Myocyte (in vitro differentiated cells): ENCODE measurements at regions not wholly inside any gene's neighbourhood (a gene's known extent, or its start where the extent isn't known, plus 50 kb on each side); places are given as distances from the start of the nearest gene placed in this dataset.

ENCODE experiments used
- DNase-seq: peaks from one replicate; pipeline ENCODE4 v3.0.0-alpha.2; 2012; ENCODE audit warnings: low read depth

DNA sequence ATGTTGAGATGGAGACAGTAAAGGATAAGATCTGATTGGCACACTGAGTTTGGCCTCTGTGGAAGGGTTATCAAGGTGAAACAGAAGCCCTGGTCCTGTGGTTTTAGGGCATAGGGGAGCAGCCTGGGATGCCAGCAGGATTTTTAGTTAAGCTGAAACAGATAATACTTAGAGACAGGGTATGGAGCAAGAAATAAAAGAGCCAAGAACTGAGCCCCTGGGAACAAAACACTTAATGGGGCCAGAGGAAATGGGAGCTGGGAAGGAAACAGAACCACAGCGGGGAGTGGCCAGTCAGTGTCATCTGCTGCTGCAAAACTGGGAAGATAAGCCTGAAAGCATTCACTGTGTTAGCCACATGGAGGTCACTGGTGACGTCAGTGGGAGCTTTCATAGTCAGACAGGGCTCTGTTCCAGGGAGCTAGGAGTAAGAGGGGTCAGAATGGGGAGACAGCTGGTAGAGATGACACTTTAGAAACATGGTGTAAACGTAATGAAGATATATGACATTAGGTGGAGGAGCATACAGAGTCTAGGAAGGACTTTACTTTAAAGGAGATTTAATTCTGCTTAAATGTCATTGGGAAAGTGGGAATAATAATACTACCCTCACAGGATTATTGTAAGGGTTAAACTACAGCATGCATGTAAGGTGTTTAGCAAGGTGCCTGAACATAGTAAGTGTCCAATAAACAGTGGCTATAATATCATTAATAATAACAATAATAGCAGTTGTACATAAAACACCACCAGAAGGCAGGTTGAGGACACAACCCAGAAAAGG, 172.7 kb upstream of the CTNNB1 start:
- peak; percentile 84 for DNase-seq

DNA sequence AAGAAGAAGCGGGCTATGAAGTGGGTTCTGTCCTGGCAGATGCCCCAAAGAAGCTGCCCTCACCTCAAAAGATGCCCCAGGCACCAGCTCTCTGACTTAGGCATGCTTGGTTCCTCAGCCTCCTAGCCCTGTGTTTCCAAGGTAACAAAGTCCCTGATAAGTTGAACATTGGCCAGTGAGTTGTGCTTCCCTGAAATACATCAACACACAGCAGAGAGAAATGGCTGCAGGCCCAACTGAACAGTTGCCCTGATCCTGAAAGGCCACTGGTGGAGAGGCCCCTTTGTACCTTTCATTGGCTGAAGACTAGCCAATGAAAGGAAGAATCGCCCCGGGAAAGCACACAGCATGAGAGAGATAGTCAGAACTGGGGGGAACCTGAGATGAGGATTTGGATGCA, 169.9 kb upstream of the CTNNB1 start:
- no peak for DNase-seq

DNA sequence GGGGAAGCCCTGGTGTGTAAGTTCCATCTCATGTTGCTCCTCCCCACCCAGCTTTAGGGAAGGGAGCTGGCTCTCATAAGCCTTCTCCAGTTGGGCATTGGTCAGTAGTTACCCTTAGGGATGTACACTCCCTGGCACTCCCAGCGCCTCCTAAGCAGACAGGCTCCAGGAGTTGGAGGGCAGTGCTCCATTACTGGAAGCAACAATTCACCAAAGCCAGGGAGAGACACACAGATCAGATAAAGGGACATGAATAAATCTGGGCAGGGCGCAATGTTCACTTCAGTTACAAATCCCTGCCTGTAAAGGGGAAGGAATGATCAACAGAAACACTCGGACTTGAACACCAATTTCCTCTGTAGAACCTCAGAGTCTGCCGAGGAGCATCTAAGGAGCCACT, 169.1 kb upstream of the CTNNB1 start:
- no peak for DNase-seq

DNA sequence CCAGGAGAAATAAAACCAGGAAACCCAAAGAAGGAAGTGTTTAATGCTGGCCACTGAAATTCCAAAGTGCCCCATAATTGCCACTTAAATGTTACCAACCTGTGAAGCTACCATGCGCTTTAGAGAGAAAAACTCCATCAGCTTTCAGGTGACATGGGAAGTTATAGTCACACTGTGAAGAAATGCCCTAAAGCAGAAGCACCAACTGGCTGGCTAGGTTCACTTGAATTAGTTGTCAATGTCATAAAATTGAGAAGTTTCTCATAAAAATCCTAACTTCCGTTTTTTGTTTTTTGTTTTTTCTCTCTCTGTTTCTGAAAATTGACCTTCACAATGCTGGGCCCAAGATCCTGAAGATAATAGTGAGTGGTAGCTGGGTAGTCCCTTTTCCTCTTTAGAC, 167.9 kb upstream of the CTNNB1 start:
- DNase-seq: no peak

DNA sequence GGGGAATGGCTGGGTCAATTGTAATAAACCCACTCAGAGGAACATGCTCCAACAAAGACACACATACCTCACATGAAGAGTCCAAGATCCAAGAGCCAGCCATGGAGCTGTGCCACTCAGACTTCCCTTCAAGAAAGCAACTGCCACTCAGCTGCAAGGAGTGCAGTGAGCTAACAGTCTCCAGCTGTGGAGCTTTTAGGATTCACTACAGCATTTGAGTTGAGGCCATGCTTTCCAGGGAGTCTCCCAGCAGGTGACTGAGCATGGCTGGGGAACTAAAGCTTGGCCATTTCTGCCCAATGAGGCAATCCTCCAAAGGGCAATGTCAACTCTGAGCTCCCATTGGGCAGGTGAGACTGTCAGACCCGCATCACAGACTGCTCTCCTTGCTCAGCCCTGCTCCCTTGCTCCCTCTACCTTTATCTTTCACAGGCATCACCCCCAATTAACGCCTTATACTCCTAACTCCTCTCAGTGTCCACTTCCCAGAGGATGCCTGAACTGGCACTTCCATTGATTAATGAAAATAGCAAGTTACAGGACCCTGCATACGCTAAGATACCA, 165.3 kb upstream of the CTNNB1 start:
- no peak for DNase-seq

DNA sequence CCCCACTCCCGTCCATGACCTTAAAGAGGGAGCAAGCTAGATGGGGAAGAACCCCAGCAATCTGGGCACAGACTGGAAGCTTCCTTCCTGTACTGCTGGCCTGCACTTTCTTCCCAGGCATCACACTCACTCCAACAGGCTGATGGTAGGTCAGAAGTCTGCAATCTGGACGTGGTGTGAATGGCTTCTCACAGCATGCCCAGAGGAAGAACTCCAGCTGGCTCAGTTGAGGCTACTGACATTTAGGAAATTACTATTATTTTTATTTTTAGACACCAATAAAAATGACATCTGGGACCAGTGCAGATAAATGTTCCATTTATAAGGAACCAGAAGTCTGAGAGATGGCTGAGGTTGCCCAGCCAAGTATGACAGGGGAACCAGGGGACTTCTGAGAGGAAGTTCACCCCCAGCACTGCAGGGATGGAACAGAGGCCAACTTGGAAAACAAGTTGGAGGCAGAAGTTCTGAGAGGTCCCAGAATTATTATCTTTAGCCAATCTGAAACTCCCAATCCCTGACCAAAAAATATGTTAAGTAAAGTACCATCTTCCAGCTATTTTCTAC, 163.8 kb upstream of the CTNNB1 start:
- DNase-seq: no peak

DNA sequence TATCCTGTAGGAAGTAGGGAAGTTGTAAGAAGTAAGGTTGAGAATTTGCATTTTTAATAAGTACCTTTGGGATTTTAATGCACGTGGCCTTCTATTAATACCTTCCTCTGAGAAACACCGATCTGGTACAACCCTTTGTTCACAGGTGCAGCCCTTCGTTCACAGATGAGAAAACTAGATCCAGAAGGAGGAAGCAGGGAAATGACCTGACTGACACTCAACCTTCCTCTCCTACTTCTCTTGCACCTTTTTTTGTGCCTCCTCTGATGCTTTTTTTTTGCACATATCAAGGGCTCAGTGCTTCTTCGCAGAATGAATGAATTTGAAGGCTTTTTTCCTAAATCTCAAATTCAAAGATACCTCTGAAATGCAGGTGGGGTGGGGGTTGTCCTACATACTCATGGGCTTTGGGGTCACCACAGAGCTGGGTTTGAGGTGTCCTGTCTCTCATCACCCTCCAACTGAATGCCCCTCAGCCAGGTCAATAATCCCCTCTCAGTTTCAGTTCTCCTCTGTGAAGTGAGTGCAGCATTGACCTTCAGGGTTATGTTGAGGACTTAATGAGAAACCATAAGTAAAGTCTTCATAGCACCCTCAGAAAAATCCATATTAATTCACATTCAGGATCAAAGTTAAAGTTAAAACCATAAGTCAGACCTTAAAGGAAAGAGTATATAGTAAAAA, 161.5 kb upstream of the CTNNB1 start:
- no peak for DNase-seq

DNA sequence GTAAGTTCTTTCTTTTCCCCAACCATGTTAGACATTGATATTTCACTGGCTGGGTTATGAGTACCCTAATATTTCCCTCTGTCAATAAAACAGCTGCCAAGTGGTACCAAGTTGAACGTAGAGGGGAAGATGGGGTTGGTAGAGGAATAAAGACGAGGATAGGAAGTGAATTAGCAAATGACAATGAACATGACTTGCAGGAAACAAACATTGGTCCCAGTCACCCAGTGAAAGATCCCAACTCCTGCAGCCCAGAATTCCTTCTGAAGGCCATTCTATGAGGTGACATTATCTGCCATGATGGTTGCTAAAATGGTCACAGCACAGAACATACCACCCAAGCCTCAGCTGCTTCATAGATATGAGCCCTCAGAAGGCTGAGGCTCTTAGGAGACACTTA, 159.0 kb upstream of the CTNNB1 start:
- no peak for DNase-seq

DNA sequence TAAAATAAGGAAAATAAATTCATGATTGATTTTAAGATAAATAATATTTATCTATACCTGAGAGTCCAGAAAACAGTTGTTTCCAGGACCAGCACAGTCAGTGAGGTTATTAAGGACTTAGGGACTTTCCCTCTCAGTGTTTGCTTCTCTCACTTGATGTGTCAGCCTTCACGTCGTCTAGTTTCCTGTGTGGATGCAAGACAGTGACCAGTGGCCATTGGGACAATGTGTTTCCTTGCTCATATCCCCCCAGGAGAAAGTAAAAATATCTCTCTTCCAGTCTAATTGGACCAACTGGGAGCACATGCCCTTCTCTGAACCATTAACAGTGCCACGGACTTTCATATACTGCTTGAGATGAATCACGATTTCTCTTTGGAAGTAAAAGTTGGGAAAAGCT, 157.8 kb upstream of the CTNNB1 start:
- no peak for DNase-seq

DNA sequence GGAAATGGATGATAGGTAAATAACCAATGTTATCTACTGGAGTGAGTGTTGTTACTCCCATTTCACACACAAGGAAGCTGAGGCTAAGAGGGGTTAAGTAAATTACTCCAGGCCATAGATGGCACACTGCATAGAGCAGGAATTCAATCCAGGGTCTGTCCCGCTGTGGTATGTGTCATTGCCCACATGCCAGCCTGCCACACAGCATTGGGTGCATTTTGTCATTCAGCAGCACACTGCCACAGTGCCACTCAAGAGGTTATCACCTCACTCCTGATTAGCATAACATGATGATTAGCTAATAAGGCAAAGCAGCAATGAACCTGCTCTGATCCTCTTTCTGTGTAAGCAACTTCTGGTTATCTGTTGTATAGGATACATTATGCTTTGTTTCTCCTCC, 157.4 kb upstream of the CTNNB1 start:
- no peak for DNase-seq

DNA sequence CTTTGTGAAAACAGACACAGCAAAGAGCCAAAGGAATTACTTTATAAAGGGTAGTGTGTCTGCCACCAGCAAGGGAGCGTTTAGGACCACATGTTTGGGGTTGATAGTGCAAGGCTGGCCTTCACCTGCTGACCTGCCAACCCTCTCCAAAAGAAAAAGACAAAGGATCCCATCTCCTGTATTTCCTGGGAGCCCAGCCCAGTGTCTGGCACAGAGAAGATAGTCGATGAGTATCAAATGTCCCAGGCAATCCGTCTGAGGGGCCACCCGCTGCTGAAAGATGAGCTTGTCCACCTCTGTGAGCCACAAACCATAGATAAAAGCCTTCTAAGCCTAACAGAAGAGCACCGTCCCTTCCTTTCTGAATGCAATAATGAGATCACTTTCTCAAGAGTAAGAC, 154.8 kb upstream of the CTNNB1 start:
- no peak for DNase-seq

DNA sequence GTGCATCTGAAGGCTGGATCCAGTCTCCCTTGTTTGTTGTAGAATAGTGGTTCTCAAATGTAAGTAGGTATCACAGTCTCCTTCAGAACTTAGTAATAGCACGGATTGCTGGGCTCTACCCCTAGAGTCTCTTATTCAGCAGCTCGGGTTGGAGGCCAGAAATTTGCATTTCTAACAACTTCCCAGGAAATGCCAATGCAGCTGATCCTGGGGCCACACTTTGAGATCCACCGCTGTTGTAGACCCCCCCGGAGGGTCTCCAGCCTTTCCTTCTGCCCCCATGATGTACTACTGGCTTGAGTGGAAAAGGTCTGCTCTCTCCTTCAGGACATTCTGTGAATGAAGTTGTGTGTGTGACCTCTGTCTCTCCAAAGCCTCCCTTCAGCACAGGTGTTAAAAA, 153.8 kb upstream of the CTNNB1 start:
- no peak for DNase-seq

DNA sequence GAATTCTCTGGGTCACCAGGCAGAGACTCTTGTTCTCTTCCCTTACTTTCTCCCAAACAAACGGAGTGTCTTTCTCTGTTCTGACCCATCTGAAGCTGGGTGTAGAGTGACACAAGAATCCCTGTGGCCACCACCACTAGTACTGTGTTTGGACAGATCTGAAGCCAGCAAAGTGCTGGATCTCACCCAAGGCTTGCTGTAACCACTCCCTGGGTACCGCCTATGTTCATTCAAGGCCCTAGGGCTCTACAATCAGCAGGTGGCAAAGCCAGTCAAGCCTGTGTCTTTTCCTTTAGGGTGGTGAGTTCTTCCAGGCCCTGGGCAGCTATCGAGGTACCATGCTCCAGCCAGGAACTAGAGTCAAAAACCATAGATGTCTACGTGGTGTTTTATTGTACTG, 149.2 kb upstream of the CTNNB1 start:
- peak; percentile 41 for DNase-seq

DNA sequence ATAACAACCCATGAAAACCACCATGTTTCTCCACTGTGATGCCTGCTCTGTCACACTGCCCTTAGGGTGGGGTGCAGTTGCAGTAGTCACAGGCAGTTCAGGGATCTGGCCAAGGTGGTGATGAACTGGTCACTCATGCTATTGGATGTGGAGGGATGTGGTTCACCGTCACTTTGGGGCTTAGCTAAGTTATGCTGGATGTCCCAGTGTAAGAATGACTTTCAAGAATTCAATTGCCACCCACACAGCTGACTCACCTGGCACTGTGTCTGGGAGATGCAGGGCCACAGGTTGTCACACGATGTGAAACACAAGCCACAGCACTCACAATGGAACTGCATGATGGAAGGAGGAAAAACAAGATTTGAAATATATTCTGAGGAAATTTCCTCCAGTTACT, 146.1 kb upstream of the CTNNB1 start:
- peak; percentile 4 for DNase-seq

DNA sequence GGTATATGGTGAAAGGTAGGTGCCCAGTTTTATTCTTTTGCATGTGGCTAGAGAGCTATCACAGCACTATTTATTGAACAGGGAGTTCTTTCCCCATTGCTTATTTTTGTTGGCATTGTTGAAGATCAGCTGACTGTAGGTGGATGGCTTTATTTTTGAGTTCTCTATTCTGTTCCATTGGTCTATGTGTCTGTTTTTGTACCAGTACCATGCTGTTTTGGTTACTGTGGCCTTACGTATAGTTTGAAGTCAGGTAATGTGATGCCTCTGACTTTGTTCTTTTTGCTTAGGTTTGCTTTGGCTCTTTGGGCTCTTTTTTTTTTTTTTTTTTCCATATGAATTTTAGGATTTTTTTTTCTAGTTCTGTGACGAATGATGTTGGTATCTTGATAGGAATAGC, 139.2 kb upstream of the CTNNB1 start:
- no peak for DNase-seq

DNA sequence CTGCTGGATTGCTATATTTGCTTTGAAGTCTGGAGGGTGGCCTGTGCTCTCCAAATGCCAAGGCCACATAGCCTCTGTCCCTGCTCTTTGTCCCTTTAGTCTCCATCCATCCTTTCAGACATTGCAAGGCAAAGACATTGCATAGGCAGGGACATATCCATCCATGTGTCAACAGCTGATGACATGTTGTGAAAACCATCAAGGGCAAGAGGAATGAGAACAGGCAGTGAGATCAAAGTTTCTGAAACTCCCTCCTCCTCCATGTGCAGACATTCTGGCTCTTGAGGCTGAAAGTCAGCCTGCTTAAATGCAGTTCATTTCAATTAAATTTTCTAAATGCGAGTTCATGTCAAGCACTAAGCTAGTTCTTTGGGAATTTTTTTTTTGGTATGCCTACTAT, 135.2 kb upstream of the CTNNB1 start:
- no peak for DNase-seq

DNA sequence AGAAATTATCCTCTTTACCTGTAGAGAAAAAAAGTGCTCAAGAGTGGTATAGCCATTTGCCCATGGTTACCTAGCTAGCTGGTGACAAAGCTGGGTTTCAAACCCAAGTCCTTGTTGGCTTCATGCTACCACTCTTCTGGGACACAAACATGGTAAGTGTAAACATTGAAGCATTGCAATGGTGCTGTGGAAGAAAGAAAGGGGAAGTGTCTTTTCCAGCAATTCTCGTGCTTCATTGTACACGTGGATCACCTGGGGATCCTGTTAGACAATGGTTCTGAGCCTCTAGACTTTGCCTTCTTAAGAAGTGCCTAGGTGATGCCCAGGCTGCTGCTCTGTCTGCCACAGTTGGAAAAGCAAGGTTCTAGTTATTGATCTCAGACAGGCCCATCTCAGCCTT, 134.8 kb upstream of the CTNNB1 start:
- DNase-seq: no peak

DNA sequence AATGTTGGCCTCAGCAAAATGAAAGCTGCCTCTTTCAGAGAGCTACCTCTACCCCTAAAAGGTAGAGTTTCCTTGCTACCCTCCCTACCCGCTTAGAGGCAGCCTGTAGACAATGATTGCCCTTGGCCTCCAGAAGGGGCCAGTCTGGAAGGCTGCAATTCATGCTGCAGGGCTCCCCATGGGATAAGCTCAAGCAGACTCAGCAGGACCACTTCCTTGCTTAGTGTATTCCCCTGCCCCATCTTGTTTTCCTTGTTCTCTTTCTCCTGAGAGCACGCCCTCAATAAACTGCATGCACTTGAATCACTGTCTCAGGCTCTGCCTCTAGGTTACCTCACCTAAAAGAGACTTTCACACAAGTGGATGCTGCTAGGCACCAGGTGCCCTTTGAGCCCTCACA, 134.0 kb upstream of the CTNNB1 start:
- no peak for DNase-seq

DNA sequence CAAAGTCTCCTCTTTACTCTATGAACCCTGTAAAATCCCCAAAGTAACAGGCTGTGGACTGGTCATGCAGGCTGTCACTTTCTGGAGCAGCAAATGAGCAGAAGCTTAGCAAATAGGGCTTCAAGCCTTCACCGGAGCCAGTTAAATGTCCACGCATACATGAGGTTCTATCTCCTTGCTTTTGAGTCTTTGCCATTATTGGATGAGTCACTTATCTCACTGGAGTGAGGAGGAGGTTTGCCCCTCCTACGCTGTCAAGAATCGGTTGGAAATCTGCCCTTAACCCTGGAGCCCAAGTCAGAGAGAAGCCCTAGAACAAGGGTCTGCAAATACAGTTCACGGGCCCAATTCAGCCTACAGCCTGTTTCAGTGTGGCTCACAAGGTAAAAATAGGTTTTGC, 126.1 kb upstream of the CTNNB1 start:
- DNase-seq: no peak

DNA sequence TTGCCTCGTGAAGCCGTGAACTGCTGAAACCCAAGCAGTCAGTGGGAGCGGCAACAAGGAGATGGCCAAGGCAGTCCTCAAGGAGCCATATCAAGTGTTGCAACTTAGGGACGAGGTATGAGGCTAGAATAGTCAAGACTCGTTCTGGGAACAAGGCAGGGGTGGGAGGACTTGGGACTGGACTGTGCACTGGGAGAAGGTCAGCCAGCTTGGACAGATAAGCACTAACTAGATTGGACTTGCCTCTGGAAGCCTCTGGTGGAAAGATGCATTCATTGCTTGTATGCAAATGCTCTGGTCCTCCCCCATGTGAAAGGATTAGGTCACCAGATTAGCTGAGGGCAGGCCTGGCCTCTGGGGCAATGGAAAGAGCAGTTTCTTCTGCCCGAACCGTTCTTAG, 123.3 kb upstream of the CTNNB1 start:
- DNase-seq: no peak

DNA sequence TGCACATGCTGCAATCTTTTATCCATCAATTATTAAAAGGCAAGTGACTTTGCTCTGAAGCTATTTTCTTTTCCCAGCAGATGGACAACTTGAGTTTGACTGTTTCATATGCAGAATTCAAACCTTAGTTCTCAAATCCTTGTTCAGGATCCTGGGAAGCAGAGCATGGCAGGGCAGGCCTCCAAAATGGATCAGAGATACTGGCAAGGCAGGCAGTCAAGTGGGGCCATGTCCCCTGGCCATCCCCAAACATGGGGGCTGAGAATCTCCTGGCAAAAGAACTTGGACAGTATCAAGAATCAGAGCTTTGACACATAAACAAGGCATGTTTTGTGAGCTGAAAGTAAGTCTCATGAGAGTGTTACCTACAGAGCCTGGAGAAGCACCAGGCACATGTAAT, 122.9 kb upstream of the CTNNB1 start:
- no peak for DNase-seq

DNA sequence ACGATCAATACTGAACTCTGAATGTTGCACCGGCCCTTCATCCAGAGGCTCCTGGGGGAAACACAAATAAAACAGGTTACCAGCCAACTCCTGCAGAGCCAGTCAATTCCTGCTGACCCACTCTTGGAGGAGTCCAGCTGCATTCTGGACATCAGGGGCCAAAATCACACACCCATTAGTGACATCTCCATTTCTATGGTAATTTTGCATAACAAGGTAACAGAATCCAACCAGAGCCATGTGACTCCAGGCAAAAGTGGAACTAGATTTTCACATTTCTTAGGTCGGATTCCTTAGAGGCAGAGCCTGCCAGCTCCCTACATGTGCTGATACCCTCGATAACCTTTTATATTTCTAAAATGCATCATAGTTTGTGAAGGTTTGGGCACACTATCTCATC, 119.2 kb upstream of the CTNNB1 start:
- no peak for DNase-seq

DNA sequence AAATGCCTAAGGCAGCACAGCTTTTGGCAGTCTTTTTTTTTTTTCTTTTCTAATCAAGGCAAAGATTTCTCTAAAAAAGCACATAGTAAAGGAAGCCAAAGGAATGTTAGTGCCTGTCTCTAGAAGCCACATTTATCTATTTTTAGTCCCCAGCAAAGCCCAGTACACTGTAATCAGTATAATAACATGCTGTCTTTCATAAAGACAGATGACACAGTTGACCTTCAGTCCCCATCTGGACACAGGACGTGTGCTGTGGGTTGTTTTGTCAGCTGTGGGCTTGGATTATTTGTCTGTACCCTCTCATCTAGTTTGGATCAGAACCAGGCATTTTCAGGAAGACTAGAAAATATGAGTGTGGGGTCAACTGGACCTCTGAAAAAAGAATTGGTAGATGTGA, 110.4 kb upstream of the CTNNB1 start:
- peak; percentile 63 for DNase-seq
